Erythroblast (primary cell): ENCODE measurements at regions not wholly inside any gene's neighbourhood (a gene's known extent, or its start where the extent isn't known, plus 50 kb on each side); places are given as distances from the start of the nearest gene placed in this dataset.

Experiments used
- GATA1 ChIP-seq: IDR thresholded peaks from 2 replicates; pipeline ENCODE4 v1.6.1; 2011; ENCODE audit warnings: low read depth, mild to moderate bottlenecking, control low read depth, low read length, moderate library complexity
- POLR2A ChIP-seq: IDR thresholded peaks from 2 replicates; pipeline ENCODE4 v1.6.1; 2011; ENCODE audit warnings: mild to moderate bottlenecking, low read length

DNA sequence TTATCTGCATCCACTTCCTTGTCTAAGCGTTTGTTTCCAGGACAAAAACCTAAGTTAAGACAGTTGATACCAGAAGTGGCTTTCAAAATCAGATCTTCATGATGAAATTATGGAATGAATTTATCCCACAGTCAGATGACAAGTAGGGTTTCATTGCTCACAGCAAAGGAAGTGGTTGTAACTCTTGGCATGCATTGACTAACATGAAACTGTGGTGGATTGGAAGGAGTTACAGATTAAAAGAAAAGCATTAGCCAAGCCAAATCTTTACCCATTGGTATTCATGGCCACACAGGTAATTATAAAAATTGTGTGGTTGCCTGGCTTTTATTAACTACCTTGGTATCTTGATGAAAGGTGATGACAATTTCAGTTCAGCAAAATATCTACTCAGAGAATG is 438.0 kb upstream of the NXPH2 start:
- no peak for TF ChIP-seq POLR2A
- TF ChIP-seq GATA1 = no peak
